Subcutaneous abdominal adipose tissue (tissue), 5 donors: ENCODE measurements at regions not wholly inside any gene's neighbourhood (a gene's known extent, or its start where the extent isn't known, plus 50 kb on each side); places are given as distances from the start of the nearest gene placed in this dataset.

Experiments
- H3K27ac ChIP-seq: one replicate; pipeline ENCODE4 v1.7.0; 2013; ENCODE audit warnings: low read depth, mild to moderate bottlenecking, inconsistent platforms, low read length, moderate library complexity
- H3K27me3 ChIP-seq, 5 donors: one replicate each; pipeline ENCODE4 v1.7.0; 2013; ENCODE audit warnings: low read length in 5 of 5, inconsistent platforms in 1 of 5; ENCODE audit not compliant: control insufficient read depth in 5 of 5, insufficient read depth in 4 of 5
- H3K36me3 ChIP-seq, 5 donors: one replicate each; pipeline ENCODE4 v1.7.0; 2013; ENCODE audit warnings: low read length in 5 of 5; ENCODE audit not compliant: control insufficient read depth in 5 of 5, insufficient read depth in 5 of 5
- H3K4me1 ChIP-seq, 5 donors: one replicate each; pipeline ENCODE4 v1.7.0; 2013; ENCODE audit warnings: low read length in 5 of 5, mild to moderate bottlenecking in 3 of 5, moderate library complexity in 1 of 5; ENCODE audit not compliant: control insufficient read depth in 5 of 5, insufficient read depth in 5 of 5
- H3K4me3 ChIP-seq, 5 donors: one replicate each; pipeline ENCODE4 v1.7.0; 2013; ENCODE audit warnings: low read length in 5 of 5, low read depth in 1 of 5
- H3K9ac ChIP-seq, 5 donors: one replicate each; pipeline ENCODE4 v1.7.0; 2013; ENCODE audit warnings: low read length in 5 of 5, mild to moderate bottlenecking in 4 of 5, moderate library complexity in 3 of 5
- H3K9me3 ChIP-seq, 5 donors: one replicate each; pipeline ENCODE4 v1.7.0; 2013; ENCODE audit warnings: low read length in 5 of 5; ENCODE audit not compliant: control insufficient read depth in 5 of 5
- donor health status: healthy.
- donor health status: healthy.
- donor health status: healthy.
- donor health status: healthy.
- donor health status: healthy.

DNA sequence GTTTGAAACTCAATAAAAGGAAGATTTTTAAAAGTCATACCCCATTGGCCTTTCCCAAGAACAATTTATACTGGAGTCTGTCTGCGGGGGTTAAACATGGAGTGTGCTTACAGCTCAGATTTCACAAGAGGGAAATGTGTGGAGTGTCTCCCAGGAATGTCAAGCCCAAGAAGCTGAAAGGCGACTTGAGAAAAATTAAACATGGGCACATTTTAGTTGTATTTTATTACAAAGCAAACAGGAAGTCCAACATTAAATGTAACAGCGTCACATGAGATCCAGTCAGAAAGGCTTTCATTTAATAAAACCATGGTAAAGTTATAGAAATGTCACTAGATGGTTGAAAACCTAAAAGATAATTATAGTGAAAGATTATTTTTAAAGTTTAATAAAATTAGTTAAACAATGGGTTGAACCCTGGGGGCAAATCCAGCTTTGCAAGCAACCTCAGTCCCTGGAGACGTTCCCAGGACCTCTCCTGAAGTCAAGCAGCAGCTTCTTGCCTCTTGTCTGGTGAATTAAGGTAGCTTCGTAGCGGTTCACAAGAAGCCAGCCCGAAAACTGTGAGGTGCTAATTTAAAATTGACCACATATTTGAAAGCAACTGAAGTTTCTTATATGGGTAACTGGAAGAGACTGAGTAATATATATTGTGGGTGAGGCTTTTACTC, 168.4 kb upstream of the EDNRA start:
- Histone ChIP-seq H3K4me3 (no peak overlapping the region), H3K4me1 (peaks cover 0 to 23% (median 21%) of the 10 kb centered on the region in 5 donors), H3K27me3 (no peaks in the 10 kb centered on the region), H3K36me3 (no peaks in the 10 kb centered on the region), H3K9me3 (no peaks in the 10 kb centered on the region), H3K27ac (no peak overlapping the region), H3K9ac (peak overlapping the region in 1 of 5 donors; percentile 5)

DNA sequence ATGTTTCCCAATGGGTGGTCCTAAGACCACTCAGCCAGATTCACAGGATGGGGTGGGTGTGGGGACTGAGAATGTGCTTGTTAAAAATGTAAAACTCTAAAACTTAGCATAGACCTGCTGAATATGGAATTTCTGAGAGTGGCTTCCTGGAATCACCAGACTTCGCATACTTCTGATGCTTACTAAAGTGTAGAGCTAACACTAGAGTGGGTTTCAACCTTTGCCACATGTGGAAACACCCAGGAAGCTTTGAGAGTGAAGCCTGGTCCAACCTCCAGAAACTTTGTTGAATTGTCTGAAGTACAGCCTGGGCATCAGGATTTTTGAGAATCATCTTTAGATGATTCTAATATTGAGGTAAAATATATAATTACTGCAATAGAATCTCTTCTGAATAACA, 167.8 kb upstream of the EDNRA start:
- no peaks in the 10 kb centered on the region for H3K27me3 ChIP-seq

DNA sequence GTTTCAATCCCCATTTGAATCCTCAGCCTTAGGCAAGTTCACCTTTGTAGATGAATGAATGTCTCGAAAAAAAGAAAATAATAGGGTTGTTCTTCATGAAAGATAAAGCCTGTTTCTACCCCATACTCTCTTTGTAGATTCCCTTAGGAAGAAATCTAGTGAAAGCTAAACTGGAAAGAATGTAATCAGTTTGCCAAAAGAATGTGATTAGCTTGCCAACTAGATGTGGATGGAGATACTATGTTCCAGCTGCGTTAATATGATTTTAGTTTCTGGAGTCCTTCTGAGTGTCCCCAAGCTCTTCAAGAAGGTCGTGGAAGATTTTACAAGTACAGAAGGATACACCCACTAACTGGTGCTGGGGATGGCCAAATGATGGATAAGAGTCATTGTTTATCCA, 162.3 kb upstream of the EDNRA start:
- no peak overlapping the region for H3K27ac ChIP-seq
- H3K4me1 ChIP-seq, result peaks cover 0 to 12% (median 3%) of the 10 kb centered on the region in 5 donors

More for the DNA sequence above, 167.8 kb upstream of the EDNRA start:
- Histone ChIP-seq H3K9me3 (no peaks in the 10 kb centered on the region), H3K9ac (no peak overlapping the region), H3K36me3 (no peaks in the 10 kb centered on the region), H3K4me1 (peaks cover 0 to 24% (median 21%) of the 10 kb centered on the region in 5 donors), H3K27ac (no peak overlapping the region), H3K4me3 (no peak overlapping the region)

DNA sequence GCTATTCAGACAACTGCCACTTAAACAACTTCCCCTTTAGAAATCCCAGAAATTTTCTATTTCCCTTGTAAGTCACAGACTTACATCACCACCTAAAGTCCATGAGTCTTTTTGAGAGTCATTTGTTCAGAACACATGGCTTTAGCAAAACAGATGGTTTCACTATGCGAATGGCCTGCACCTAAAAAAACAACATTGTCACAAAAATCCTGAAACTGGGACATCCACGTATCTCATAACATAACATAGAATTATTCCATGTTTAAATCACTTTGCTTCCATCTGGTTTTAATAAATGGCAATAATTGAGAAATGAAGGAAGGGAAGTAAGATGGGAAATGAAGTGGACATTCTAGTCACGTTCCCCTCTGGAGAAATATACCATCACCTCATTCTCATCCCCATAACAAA, 155.3 kb upstream of the EDNRA start:
- Histone ChIP-seq H3K36me3 (no peaks in the 10 kb centered on the region), H3K9ac (no peak overlapping the region), H3K9me3 (no peaks in the 10 kb centered on the region), H3K27ac (no peak overlapping the region), H3K27me3 (no peaks in the 10 kb centered on the region), H3K4me3 (no peak overlapping the region), H3K4me1 (no peaks in the 10 kb centered on the region)

More for the DNA sequence above, 162.3 kb upstream of the EDNRA start:
- H3K9me3 ChIP-seq, result no peaks in the 10 kb centered on the region
- no peaks in the 10 kb centered on the region for H3K27me3 ChIP-seq
- H3K36me3 ChIP-seq, result no peaks in the 10 kb centered on the region
- no peak overlapping the region for H3K4me3 ChIP-seq
- no peak overlapping the region for H3K9ac ChIP-seq

DNA sequence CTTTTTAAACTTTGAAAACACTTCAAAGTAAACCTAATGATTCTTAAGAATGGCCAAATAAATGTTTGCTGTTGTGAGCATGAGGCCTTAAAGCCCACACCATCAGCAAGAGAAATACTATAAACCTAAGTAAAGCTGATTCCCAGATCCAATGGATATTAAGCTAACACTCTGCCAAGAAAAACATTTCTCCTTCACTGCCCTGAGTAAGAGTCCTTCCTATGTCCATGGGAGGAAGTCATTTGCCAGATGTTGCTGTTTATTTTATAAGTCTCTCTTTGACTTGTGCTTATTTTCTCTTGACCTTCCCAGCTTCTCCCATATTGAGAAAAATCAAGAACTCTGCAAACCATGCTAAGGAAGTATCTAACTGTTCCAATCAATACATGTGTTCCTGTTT, 154.3 kb upstream of the EDNRA start:
- no peaks in the 10 kb centered on the region for H3K36me3 ChIP-seq
- H3K9ac ChIP-seq, result no peak overlapping the region
- no peaks in the 10 kb centered on the region for H3K9me3 ChIP-seq
- no peaks in the 10 kb centered on the region for H3K27me3 ChIP-seq
- no peak overlapping the region for H3K4me3 ChIP-seq
- no peak overlapping the region for H3K27ac ChIP-seq
- H3K4me1 ChIP-seq, result no peaks in the 10 kb centered on the region

DNA sequence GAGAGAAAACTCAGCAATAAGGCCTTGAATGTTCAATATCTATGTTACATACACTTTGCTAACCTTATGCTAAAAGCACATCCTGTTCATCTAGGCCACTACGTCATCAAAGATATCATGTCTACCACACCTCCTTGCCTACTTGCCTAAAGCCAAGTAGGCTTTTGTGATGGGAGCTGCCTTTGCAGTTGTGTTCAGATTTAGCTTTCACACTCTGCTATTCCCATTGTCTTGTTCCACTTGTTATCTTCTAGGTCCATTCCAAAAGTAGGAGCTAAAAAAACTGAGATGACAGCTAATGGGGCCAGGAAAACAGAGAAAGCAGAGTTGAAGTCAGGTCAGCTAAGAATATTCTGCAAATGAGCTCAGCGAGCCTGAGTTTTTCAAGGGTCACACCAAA, 153.6 kb upstream of the EDNRA start:
- Histone ChIP-seq H3K4me1 (no peaks in the 10 kb centered on the region), H3K36me3 (no peaks in the 10 kb centered on the region), H3K27me3 (no peaks in the 10 kb centered on the region), H3K4me3 (no peak overlapping the region), H3K9me3 (no peaks in the 10 kb centered on the region), H3K9ac (no peak overlapping the region), H3K27ac (no peak overlapping the region)

DNA sequence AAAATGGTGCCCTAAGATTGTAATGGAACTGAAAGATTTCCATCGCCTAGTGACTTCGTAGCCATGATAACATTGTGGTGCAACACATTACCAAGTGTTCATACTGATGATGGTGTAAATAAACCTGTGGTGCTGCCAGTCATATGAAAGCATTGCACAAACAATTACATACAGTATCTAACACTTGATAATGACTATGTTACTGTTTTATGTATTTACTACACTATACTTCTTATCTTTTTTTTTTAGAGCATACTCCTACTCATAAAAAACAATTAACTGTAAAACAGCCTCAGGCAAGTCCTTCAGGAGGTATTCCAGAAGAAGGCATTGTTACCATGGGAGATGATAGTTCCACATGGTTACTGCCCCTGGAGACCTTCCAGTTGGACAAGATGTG, 152.7 kb upstream of the EDNRA start:
- Histone ChIP-seq H3K4me1 (no peaks in the 10 kb centered on the region), H3K4me3 (no peak overlapping the region), H3K27me3 (no peaks in the 10 kb centered on the region), H3K36me3 (no peaks in the 10 kb centered on the region), H3K9me3 (no peaks in the 10 kb centered on the region), H3K27ac (no peak overlapping the region), H3K9ac (no peak overlapping the region)

DNA sequence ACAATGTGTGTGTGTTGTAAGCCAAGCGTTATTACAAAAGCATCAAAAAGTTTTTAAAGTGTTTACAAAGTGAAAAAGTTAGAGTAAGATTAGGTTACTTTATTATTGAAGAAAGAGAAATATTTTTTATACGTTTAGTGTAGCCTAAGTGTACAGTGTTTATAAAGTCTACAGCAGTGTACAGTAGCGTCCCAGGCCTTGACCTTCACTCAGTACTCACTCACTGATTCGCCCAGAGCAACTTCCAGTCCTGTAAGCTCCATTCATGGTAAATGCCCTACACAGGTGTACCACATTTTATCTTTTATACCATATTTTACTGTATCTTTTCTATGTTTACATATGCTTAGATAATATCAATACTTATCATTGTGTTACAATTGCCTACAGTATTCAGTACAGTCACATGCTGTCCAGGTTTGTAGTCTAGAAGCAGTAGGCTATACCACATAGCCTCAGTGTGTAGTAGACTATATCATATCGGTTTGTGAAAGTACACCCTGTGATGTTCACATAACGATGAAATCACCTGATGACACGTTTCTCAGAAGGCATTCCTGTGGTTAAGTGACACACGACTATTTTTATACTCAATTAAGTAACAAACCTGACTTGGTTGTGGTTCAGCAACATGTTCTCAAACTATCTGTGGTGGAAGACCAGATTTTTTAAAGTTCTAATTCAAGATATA, 152.0 kb upstream of the EDNRA start:
- H3K4me1 ChIP-seq, result no peaks in the 10 kb centered on the region
- no peaks in the 10 kb centered on the region for H3K9me3 ChIP-seq
- no peaks in the 10 kb centered on the region for H3K27me3 ChIP-seq
- H3K9ac ChIP-seq, result no peak overlapping the region
- no peak overlapping the region for H3K4me3 ChIP-seq
- H3K36me3 ChIP-seq, result no peaks in the 10 kb centered on the region
- no peak overlapping the region for H3K27ac ChIP-seq

DNA sequence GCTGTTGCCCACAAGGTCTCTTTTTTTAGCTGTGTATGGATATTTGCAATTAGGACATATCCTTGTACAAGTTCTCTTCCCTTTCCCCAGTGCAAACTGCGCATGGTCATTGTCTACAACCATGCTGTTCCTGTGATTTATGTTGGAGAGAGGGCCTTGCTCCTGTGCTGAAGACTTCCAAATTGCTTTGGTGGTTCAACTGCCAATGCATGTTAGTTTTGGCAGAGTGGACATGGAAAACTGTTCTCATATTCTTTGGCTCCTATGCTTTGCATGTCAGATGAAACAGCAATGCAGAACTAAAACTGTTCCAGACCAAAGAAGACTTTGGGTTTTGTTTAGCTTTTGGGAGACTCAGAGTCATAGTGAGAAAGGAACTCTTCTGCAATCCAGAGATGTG, 148.8 kb upstream of the EDNRA start:
- no peak overlapping the region for H3K27ac ChIP-seq
- H3K4me3 ChIP-seq, result no peak overlapping the region
- no peaks in the 10 kb centered on the region for H3K9me3 ChIP-seq
- H3K9ac ChIP-seq, result no peak overlapping the region
- H3K4me1 ChIP-seq, result no peaks in the 10 kb centered on the region
- H3K36me3 ChIP-seq, result no peaks in the 10 kb centered on the region
- H3K27me3 ChIP-seq, result no peaks in the 10 kb centered on the region

DNA sequence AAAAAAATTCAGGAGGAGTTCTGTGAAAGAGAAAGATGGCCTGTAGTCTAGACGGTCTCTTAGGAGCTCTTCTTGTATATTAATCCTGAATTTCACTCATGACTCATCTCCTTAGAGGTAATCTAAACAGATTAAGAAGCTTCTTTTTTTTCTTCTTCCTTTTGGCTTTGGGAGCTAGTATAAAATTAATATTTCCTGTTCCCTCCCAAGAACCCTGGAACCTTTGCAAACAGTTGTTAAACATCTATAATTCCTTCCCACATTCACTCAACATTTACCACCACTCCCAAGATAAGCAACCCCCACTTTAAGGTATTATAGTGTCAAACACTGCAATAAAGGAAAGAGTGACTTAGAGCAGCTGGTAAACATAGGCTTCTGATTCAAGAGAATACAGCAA, 146.4 kb upstream of the EDNRA start:
- no peaks in the 10 kb centered on the region for H3K36me3 ChIP-seq
- H3K4me1 ChIP-seq, result no peaks in the 10 kb centered on the region
- no peak overlapping the region for H3K27ac ChIP-seq
- no peaks in the 10 kb centered on the region for H3K9me3 ChIP-seq
- no peak overlapping the region for H3K9ac ChIP-seq
- no peaks in the 10 kb centered on the region for H3K27me3 ChIP-seq
- no peak overlapping the region for H3K4me3 ChIP-seq
